Panc1 (cell line): ENCODE measurements at regions not wholly inside any gene's neighbourhood (a gene's known extent, or its start where the extent isn't known, plus 50 kb on each side); places are given as distances from the start of the nearest gene placed in this dataset.

ENCODE experiments used
- ATAC-seq: fragments of 200-7000 bp; cut with Tn5 transposase; 2 replicates; pipeline ENCODE4 v1.9.1; 2020; ENCODE audit warnings: mild to moderate bottlenecking, moderate library complexity
- BruUV-seq: library from RNA; stranded (reverse); fragments of 400-500 nt; replicated peaks from 2 replicates; lab custom pipeline; 2021; lab: Mats Ljungman, UMichigan
- CTCF ChIA-PET: fragments of 300-600 bp; sonication (Branson Sonifier 250); formaldehyde crosslinking; loops from one replicate; lab custom pipeline; 2022; ENCODE audit warnings: antibody characterized with exemption; lab: Charles Lee
- POLR2A ChIA-PET: fragments of 300-600 bp; sonication (Branson Sonifier 250); formaldehyde crosslinking; loops from one replicate; lab custom pipeline; 2022; ENCODE audit warnings: antibody characterized with exemption; lab: Charles Lee
- DNase-seq: peaks from one replicate; pipeline ENCODE4 v3.0.0-alpha.2; 2010; ENCODE audit warnings: low read depth, low spot score
- H3K27ac ChIP-seq: 2 replicates; pipeline ENCODE4 v1.5.1; 2011; ENCODE audit warnings: mild to moderate bottlenecking, low read length, inconsistent platforms
- H3K27me3 ChIP-seq: fragments of 200-500 bp; sonication (Bioruptor generic); 2 replicates; pipeline ENCODE4 v1.6.0; 2014; ENCODE audit warnings: low read length, inconsistent platforms; ENCODE audit not compliant: control insufficient read depth, insufficient read depth
- H3K36me3 ChIP-seq: fragments of 200-500 bp; sonication (Bioruptor generic); 2 replicates; pipeline ENCODE4 v1.5.1; 2014; ENCODE audit warnings: inconsistent platforms, mild to moderate bottlenecking, low read length, moderate library complexity; ENCODE audit not compliant: control insufficient read depth, insufficient read depth
- H3K4me1 ChIP-seq: 2 replicates; pipeline ENCODE4 v1.5.1; 2011; ENCODE audit warnings: inconsistent platforms, mild to moderate bottlenecking, low read length, moderate library complexity; ENCODE audit not compliant: control insufficient read depth, insufficient read depth
- H3K4me3 ChIP-seq, 2 experiments: 2 replicates each; pipeline ENCODE4 v1.5.1; 2011 to 2012; ENCODE audit warnings: low read depth in 2 of 2, low read length in 2 of 2, mild to moderate bottlenecking in 2 of 2, inconsistent platforms in 1 of 2, moderate library complexity in 1 of 2
- H3K9me3 ChIP-seq: fragments of 200-500 bp; sonication (Bioruptor generic); 2 replicates; pipeline ENCODE4 v1.5.1; 2014; ENCODE audit warnings: low read depth, mild to moderate bottlenecking, inconsistent platforms, low read length, moderate library complexity; ENCODE audit not compliant: control insufficient read depth, insufficient read depth
- CTCF ChIP-seq: fragments of 450-650 bp; IDR thresholded peaks from 2 replicates; pipeline ENCODE4 v1.5.1; 2017; ENCODE audit warnings: mild to moderate bottlenecking
- POLR2AphosphoS5 ChIP-seq: IDR thresholded peaks from 2 replicates; pipeline ENCODE4 v1.6.1; 2012; ENCODE audit warnings: mild to moderate bottlenecking, low read depth, low read length, moderate library complexity
- SIN3A ChIP-seq: IDR thresholded peaks from 2 replicates; pipeline ENCODE4 v1.6.1; 2012; ENCODE audit warnings: low read depth, mild to moderate bottlenecking, low read length, moderate library complexity, borderline replicate concordance; ENCODE audit not compliant: insufficient read depth
- TCF7L2 ChIP-seq: IDR thresholded peaks from 2 replicates; pipeline ENCODE4 v1.6.1; 2011; ENCODE audit warnings: mild to moderate bottlenecking, low read depth, low read length, inconsistent platforms
- in situ Hi-C: cut with HindIII; loops from 2 replicates; pipeline ENCODE4 v1.10.0; 2016; ENCODE audit warnings: low sequenced_read_pairs, low pct_unique_long_range_greater_than_20kb
- intact Hi-C: fragments of 100-400 bp; cut with micrococcal nuclease; formaldehyde crosslinking; loops from one replicate; pipeline ENCODE4 v1.10.0; 2022; ENCODE audit not compliant: unreplicated experiment
- TF ChIP-seq, protein P1 (sequence below), 2 experiments: IDR thresholded peaks; 2 replicates each; pipeline ENCODE4 v1.6.1; 2011 to 2012; ENCODE audit warnings: low read depth in 2 of 2, control low read depth in 1 of 2, low read length in 1 of 2, mild to moderate bottlenecking in 1 of 2, moderate library complexity in 1 of 2; ENCODE audit not compliant: insufficient read depth in 1 of 2

- Histone ChIP-seq H3K27me3 (no peaks in the 10 kb centered on the region), H3K9me3 (no peaks in the 10 kb centered on the region), H3K36me3 (no peaks in the 10 kb centered on the region), H3K27ac (no peak overlapping the region), H3K4me3 (no peak overlapping the region), H3K4me1 (no peaks in the 10 kb centered on the region)
- in situ Hi-C loops: no loop called here
- DNase-seq (no peak), ATAC-seq (no peak)
- ChIA-PET POLR2A (no interaction called here), CTCF (no interaction called here)
- no peak for TF ChIP-seq SIN3A
- TF ChIP-seq POLR2AphosphoS5: no peak
- no TSS peak for BruUV-seq
- intact Hi-C loops: no loop called here
These were observed 63.8 kb downstream of the BTBD3 start for GRCh38 chr20:11981366-11981947.

- Histone ChIP-seq H3K4me1 (no peaks in the 10 kb centered on the region), H3K36me3 (no peaks in the 10 kb centered on the region), H3K27ac (no peak overlapping the region), H3K4me3 (no peak overlapping the region), H3K9me3 (no peaks in the 10 kb centered on the region), H3K27me3 (no peaks in the 10 kb centered on the region)
- in situ Hi-C loops (no loop called here), intact Hi-C loops (no loop called here)
- DNase-seq: no peak
- ChIA-PET CTCF (no interaction called here), POLR2A (no interaction called here)
- TF ChIP-seq CTCF (no peak), POLR2AphosphoS5 (no peak)
- TF ChIP-seq, protein P1, sequence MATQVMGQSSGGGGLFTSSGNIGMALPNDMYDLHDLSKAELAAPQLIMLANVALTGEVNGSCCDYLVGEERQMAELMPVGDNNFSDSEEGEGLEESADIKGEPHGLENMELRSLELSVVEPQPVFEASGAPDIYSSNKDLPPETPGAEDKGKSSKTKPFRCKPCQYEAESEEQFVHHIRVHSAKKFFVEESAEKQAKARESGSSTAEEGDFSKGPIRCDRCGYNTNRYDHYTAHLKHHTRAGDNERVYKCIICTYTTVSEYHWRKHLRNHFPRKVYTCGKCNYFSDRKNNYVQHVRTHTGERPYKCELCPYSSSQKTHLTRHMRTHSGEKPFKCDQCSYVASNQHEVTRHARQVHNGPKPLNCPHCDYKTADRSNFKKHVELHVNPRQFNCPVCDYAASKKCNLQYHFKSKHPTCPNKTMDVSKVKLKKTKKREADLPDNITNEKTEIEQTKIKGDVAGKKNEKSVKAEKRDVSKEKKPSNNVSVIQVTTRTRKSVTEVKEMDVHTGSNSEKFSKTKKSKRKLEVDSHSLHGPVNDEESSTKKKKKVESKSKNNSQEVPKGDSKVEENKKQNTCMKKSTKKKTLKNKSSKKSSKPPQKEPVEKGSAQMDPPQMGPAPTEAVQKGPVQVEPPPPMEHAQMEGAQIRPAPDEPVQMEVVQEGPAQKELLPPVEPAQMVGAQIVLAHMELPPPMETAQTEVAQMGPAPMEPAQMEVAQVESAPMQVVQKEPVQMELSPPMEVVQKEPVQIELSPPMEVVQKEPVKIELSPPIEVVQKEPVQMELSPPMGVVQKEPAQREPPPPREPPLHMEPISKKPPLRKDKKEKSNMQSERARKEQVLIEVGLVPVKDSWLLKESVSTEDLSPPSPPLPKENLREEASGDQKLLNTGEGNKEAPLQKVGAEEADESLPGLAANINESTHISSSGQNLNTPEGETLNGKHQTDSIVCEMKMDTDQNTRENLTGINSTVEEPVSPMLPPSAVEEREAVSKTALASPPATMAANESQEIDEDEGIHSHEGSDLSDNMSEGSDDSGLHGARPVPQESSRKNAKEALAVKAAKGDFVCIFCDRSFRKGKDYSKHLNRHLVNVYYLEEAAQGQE (IDR thresholded peaks at IDR 0.05; ENCODE audit: insufficient read depth in 1 of 2, low read depth in 2 of 2, low read length in 1 of 2): no peak
- BruUV-seq: no TSS peak
- no peak for ATAC-seq
These were observed 64.7 kb downstream of the BTBD3 start for GRCh38 chr20:11982289-11982954.

DNA sequence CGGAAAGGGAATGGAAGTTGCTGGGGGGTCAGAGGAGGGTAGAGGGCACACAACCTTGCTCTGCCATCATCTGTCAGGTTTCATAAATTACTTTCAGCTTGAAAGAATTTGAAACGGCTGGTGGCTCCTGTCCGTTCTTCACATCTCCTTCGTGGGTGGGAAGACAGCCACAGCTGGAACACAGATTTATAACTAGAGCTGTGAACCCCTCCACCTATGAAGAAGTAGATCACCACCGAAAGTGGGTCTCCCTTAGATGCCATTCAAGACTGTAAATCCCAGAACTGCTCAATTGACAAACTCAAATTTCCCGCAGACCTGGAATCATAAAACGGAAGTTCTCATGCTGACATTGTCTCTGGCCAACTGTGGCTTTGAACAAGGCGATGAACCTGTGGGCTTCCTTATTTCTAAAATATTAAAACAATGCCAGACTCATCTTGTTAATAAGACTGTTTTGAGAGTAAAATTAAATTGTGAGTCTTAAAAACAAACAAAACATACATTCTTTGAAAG lies 65.3 kb downstream of the BTBD3 start:
- DNase-seq (no peak), ATAC-seq (no peak)
- BruUV-seq: no TSS peak
- H3K9me3 ChIP-seq: no peaks in the 10 kb centered on the region
- ChIA-PET CTCF (no interaction called here), POLR2A (no interaction called here)
- no peaks in the 10 kb centered on the region for H3K36me3 ChIP-seq
- in situ Hi-C loops (no loop called here), intact Hi-C loops (no loop called here)
- no peaks in the 10 kb centered on the region for H3K4me1 ChIP-seq
- no peak overlapping the region for H3K27ac ChIP-seq
- H3K27me3 ChIP-seq: no peaks in the 10 kb centered on the region
- TF ChIP-seq TCF7L2: no peak
- no peak for TF ChIP-seq POLR2AphosphoS5
- TF ChIP-seq CTCF: no peak
- TF ChIP-seq SIN3A: no peak
- TF ChIP-seq, protein P1 (IDR thresholded peaks at IDR 0.05; ENCODE audit: insufficient read depth in 1 of 2, low read depth in 2 of 2, low read length in 1 of 2): no peak
- no peak overlapping the region for H3K4me3 ChIP-seq
